ENCODE measurements at regions not wholly inside any gene's neighbourhood (a gene's known extent, or its start where the extent isn't known, plus 50 kb on each side); places are given as distances from the start of the nearest gene placed in this dataset.

GRCh38 chr3:80439490-80439889, 671.7 kb upstream of the ROBO1 start:
- TF ChIP-seq CTCF (IDR thresholded peaks at IDR 0.05), result no peak
- TF ChIP-seq POLR2A (IDR thresholded peaks at IDR 0.05), result no peak

Measured in testis (tissue), 2 donors.